Liver (tissue), 8 donors: ENCODE measurements at regions not wholly inside any gene's neighbourhood (a gene's known extent, or its start where the extent isn't known, plus 50 kb on each side); places are given as distances from the start of the nearest gene placed in this dataset.

Experiments used
- DNase-seq: peaks from one replicate; pipeline ENCODE4 v3.0.0-alpha.2; 2017; ENCODE audit warnings: low spot score
- H3K27ac ChIP-seq, 2 donors: one replicate each; pipeline ENCODE4 v1.7.0; 2013; ENCODE audit warnings: inconsistent platforms in 2 of 2, low read length in 2 of 2, control low read depth in 1 of 2, low read depth in 1 of 2, mild to moderate bottlenecking in 1 of 2
- H3K27me3 ChIP-seq, 4 donors: one replicate each; pipeline versions ENCODE4 v1.6.1 to v1.7.0; 2013; ENCODE audit warnings: low read length in 3 of 4, inconsistent platforms in 1 of 4, mild to moderate bottlenecking in 1 of 4, moderate library complexity in 1 of 4; ENCODE audit not compliant: control insufficient read depth in 4 of 4, insufficient read depth in 4 of 4
- H3K36me3 ChIP-seq, 4 donors: one replicate each; pipeline versions ENCODE4 v1.6.1 to v1.7.0; 2013; ENCODE audit warnings: low read length in 3 of 4, mild to moderate bottlenecking in 3 of 4, low read depth in 1 of 4, moderate library complexity in 1 of 4; ENCODE audit not compliant: control insufficient read depth in 4 of 4, insufficient read depth in 3 of 4
- H3K4me1 ChIP-seq, 4 donors: one replicate each; pipeline versions ENCODE4 v1.6.1 to v1.7.0; 2013; ENCODE audit warnings: low read length in 3 of 4, mild to moderate bottlenecking in 3 of 4, moderate library complexity in 1 of 4; ENCODE audit not compliant: control insufficient read depth in 4 of 4, insufficient read depth in 4 of 4
- H3K4me3 ChIP-seq, 3 donors: one replicate each; pipeline versions ENCODE4 v1.6.1 to v1.7.0; 2013; ENCODE audit warnings: low read length in 3 of 3, control low read depth in 1 of 3, low read depth in 1 of 3, mild to moderate bottlenecking in 1 of 3
- H3K9ac ChIP-seq, 2 donors: one replicate each; pipeline ENCODE4 v1.7.0; 2013; ENCODE audit warnings: low read length in 2 of 2, mild to moderate bottlenecking in 2 of 2, moderate library complexity in 2 of 2, control low read depth in 1 of 2, low read depth in 1 of 2
- H3K9me3 ChIP-seq, 4 donors: one replicate each; pipeline versions ENCODE4 v1.6.1 to v1.7.0; 2013; ENCODE audit warnings: low read length in 3 of 4; ENCODE audit not compliant: control insufficient read depth in 4 of 4
- ATF3 ChIP-seq: IDR thresholded peaks from 2 replicates; pipeline ENCODE4 v1.6.1; 2016; ENCODE audit warnings: antibody characterized with exemption
- CTCF ChIP-seq: fragments of 150-350 bp; IDR thresholded peaks from 2 replicates; pipeline ENCODE4 v1.5.1; 2017; ENCODE audit warnings: improper control_type of control experiment, low read depth, low read length; ENCODE audit not compliant: missing input control
- EGR1 ChIP-seq, 2 donors: IDR thresholded peaks; 2 replicates each; pipeline ENCODE4 v1.6.1; 2016 to 2018; ENCODE audit warnings: antibody characterized with exemption in 2 of 2, low read depth in 2 of 2
- FOXA2 ChIP-seq: IDR thresholded peaks from 2 replicates; pipeline ENCODE4 v1.6.1; 2016; ENCODE audit warnings: antibody characterized with exemption
- GABPA ChIP-seq, 2 donors: IDR thresholded peaks in 1 of 2; conservative IDR thresholded peaks in 1 of 2; 2 replicates each; pipeline ENCODE4 v1.6.1; 2016; ENCODE audit warnings: antibody characterized with exemption in 2 of 2, mild to moderate bottlenecking in 1 of 2, moderate library complexity in 1 of 2
- HNF4A ChIP-seq, 2 donors: conservative IDR thresholded peaks; 2 replicates each; pipeline ENCODE4 v1.6.1; 2016; ENCODE audit warnings: antibody characterized with exemption in 2 of 2, mild to moderate bottlenecking in 2 of 2
- HNF4G ChIP-seq: IDR thresholded peaks from 2 replicates; pipeline ENCODE4 v1.6.1; 2016; ENCODE audit warnings: antibody characterized with exemption
- MAX ChIP-seq: IDR thresholded peaks from 2 replicates; pipeline ENCODE4 v1.6.1; 2016; ENCODE audit warnings: antibody characterized with exemption
- NR2F2 ChIP-seq: IDR thresholded peaks from 2 replicates; pipeline ENCODE4 v1.6.1; 2016; ENCODE audit warnings: antibody characterized with exemption
- RAD21 ChIP-seq, 2 donors: IDR thresholded peaks; 2 replicates each; pipeline ENCODE4 v1.6.1; 2016; ENCODE audit warnings: antibody characterized with exemption in 2 of 2, mild to moderate bottlenecking in 2 of 2
- REST ChIP-seq: IDR thresholded peaks from 2 replicates; pipeline ENCODE4 v1.6.1; 2016; ENCODE audit warnings: antibody characterized with exemption, mild to moderate bottlenecking
- RXRA ChIP-seq, 2 donors: IDR thresholded peaks; 2 replicates each; pipeline ENCODE4 v1.6.1; 2017 to 2018; ENCODE audit warnings: antibody characterized with exemption in 2 of 2, mild to moderate bottlenecking in 1 of 2
- SP1 ChIP-seq: IDR thresholded peaks from 2 replicates; pipeline ENCODE4 v1.6.1; 2018; ENCODE audit warnings: antibody characterized with exemption, mild to moderate bottlenecking
- TAF1 ChIP-seq: conservative IDR thresholded peaks from 2 replicates; pipeline ENCODE4 v1.6.1; 2016; ENCODE audit warnings: antibody characterized with exemption, mild to moderate bottlenecking
- YY1 ChIP-seq: IDR thresholded peaks from 2 replicates; pipeline ENCODE4 v1.6.1; 2016; ENCODE audit warnings: antibody characterized with exemption, mild to moderate bottlenecking
- WGBS: extraction: QIAGEN DNeasy Blood & Tissue Kit; methylation state at CpG from one replicate; pipeline ENCODE4 v1.1.7; 2013; 5-methylcytosine and 5-hydroxymethylcytosine counted together
- donor health status: healthy.
- donor health status: healthy.
- donor health status: healthy.
- donor health status: healthy.
- donor health status: healthy.

GRCh38 chr6:169981969-169982368 is 230.5 kb downstream of the ERMARD start (continued):
- no peak for TF ChIP-seq MAX

- H3K27me3 ChIP-seq: no peaks in the 10 kb centered on the region
- TF ChIP-seq CTCF: no peak
- no peak for TF ChIP-seq REST
- no peak for TF ChIP-seq RAD21 (IDR thresholded peaks at IDR 0.05)
- TF ChIP-seq TAF1: no peak
- TF ChIP-seq HNF4G: no peak
- no peak for TF ChIP-seq HNF4A (conservative IDR thresholded peaks at IDR 0.05)
- no peak for DNase-seq
- no peaks in the 10 kb centered on the region for H3K9me3 ChIP-seq
- 85% methylated on average over 6 of the region's 6 CpGs for WGBS
- H3K36me3 ChIP-seq: no peaks in the 10 kb centered on the region
- no peak overlapping the region for H3K27ac ChIP-seq
- no peaks in the 10 kb centered on the region for H3K4me1 ChIP-seq
- no peak overlapping the region for H3K4me3 ChIP-seq
- no peak overlapping the region for H3K9ac ChIP-seq
These were observed 230.1 kb downstream of the ERMARD start for GRCh38 chr6:169981568-169981967.

- no peaks in the 10 kb centered on the region for H3K36me3 ChIP-seq
- TF ChIP-seq TAF1 (no peak), FOXA2 (no peak), SP1 (no peak), GABPA (IDR thresholded peaks at IDR 0.05 in 1 of 2, conservative IDR thresholded peaks at IDR 0.05 in 1 of 2) (no peak), YY1 (no peak), NR2F2 (no peak), REST (no peak), CTCF (no peak), HNF4A (conservative IDR thresholded peaks at IDR 0.05) (no peak), MAX (no peak), HNF4G (no peak), RXRA (IDR thresholded peaks at IDR 0.05) (no peak), EGR1 (IDR thresholded peaks at IDR 0.05; ENCODE audit: low read depth in 2 of 2) (no peak), ATF3 (no peak)
- no peaks in the 10 kb centered on the region for H3K27me3 ChIP-seq
- no peak overlapping the region for H3K9ac ChIP-seq
- no peaks in the 10 kb centered on the region for H3K4me1 ChIP-seq
- no peaks in the 10 kb centered on the region for H3K9me3 ChIP-seq
- no peak overlapping the region for H3K27ac ChIP-seq
- H3K4me3 ChIP-seq: no peak overlapping the region
- no peak for DNase-seq
- WGBS: 82% methylated on average over 14 of the region's 14 CpGs
These were observed 229.5 kb downstream of the ERMARD start for GRCh38 chr6:169980826-169981450.
